NCI-H128 (cell line): ENCODE measurements at regions not wholly inside any gene's neighbourhood (a gene's known extent, or its start where the extent isn't known, plus 50 kb on each side); places are given as distances from the start of the nearest gene placed in this dataset.

Experiments
- DNase-seq: peaks from one replicate; lab custom pipeline; 2025; ENCODE audit not compliant: unreplicated experiment; lab: John Stamatoyannopoulos, UW

- DNase-seq, result no peak
Measured at GRCh38 chr4:30281986-30282385, 438.2 kb upstream of the PCDH7 start.

DNA sequence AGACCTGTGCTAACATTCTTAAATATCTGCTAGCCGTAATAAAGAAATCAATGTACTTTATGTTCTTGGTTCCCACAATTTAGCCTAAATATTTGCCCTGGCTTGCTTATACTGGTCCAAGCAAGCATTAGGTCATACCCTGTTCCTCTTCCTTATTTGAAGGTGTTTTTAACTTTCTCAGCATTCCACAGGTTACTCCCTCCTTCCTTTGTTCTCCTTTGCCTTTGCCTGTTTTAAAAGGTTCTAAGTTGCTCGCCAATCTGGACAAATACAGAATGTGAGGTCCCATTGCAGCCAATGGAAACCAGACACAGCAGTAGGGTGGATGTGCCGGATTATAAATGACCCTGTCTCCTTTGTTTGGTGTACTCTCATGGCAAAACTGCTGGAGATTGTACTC lies 436.8 kb upstream of the PCDH7 start:
- no peak for DNase-seq

DNA sequence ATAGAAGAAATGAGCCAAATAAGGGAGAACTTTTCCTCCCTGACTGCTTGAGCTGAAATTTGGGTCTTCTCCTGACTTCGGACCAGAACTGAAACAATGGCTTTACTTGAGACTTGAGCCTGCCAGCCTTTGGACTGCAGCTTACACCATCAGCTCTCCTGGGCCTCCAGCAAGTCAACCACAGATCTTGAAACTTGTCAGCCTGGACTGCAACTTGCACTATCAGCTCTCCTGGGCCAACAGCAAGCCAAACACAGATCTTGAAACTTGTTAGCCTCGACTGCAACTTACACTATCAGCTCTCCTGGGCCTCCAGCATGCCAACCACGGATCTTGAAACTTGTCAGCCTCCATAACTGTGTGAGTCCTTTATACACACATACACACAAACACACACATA lies 425.9 kb upstream of the PCDH7 start:
- no peak for DNase-seq

DNA sequence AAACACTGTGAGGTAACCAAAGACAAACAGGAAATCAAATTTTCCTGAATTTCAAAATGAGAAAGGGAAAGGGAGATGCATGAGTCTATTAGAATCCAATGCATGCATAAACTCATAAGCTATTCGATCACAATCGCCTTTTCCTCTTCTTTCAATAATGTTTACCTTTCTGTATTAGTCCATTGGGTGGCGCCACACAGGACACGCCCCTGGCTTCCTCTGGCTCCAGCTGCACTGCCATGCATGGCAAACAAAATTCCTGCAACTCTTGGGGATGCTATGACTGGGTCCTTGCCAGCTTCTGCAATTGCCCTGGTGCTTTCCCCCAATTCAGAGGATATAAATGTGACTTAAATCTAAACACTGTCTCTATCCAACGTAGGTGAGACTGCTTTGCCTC lies 424.5 kb upstream of the PCDH7 start:
- no peak for DNase-seq

GRCh38 chr4:30314001-30314400 lies 406.2 kb upstream of the PCDH7 start:
- DNase-seq, result no peak

DNA sequence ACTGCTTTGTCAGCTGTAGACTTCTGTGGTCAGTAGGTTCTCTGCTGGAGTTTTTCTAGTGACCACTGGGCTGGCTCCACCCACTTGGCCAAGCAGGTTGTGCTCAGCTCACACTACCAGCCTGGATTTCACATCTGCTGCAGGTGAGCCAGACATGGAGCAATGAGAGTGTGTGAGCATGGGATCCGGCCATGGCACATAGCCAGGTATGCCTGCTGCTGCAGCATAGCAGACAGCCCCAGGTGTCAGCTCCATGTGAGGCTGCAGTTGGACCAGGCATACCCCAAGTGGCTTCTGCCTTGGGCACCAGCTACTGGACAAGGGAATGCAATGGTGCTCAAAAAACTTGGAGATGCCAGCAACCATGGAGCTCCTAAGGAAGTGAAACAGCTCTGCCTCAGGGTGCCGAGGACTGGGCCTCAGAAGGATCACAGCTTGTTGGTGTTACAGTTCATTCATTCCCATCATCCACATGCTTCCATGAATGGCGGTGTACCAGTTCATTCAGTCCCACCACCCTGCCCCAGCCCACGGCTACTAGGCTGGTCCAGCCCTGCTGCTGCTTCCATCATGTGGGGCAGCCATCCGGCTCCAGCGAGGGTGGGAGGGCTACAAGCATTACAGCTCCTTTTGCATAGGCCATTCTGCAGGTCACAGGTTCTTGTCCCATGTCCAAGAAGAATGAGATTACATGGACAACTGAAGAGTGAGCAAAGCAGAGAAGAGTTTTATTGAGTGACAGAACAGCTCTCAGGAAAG lies 389.1 kb upstream of the PCDH7 start:
- DNase-seq, result no peak

- DNase-seq, result no peak
Measured at GRCh38 chr4:30341731-30342130, 378.4 kb upstream of the PCDH7 start.

DNA sequence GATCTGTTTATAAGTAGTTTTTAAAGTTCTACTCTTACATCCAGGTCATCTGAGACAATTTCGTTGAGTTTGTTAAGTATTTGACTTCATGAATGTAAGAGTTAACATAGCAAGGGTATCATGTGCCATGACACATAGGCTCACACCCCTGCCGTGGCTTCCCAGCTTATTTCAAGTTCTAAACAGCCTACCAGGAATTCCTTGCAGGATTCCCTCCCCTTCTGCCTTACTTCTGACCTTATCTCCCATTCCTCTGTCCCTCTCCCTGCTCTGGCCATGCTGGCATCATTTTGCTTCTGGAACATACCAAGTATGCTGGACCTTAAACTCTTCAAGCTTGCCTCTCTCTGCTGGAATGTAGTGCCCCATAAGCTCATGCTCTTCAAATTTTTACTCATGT lies 369.9 kb upstream of the PCDH7 start:
- no peak for DNase-seq

DNA sequence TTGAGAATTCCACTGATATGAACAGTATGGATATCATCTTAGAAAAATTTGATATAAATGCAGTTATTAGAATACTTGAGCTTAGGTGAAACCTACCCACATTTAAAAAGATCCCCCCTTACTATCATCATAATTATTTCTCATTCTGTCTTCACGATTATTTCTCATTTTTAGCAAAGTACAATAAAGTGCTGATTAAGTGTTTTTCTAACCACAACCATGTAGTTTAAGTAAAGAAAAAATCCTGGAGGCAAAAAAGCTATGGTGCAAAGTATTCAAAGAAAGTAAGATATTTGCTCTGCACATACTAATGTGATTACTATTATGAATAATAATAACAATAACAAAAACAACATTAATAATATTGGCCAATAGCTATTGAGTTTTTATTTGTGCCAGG lies 365.6 kb upstream of the PCDH7 start:
- DNase-seq, result no peak

- no peak for DNase-seq
Measured at GRCh38 chr4:30362436-30362835, 357.7 kb upstream of the PCDH7 start.

DNA sequence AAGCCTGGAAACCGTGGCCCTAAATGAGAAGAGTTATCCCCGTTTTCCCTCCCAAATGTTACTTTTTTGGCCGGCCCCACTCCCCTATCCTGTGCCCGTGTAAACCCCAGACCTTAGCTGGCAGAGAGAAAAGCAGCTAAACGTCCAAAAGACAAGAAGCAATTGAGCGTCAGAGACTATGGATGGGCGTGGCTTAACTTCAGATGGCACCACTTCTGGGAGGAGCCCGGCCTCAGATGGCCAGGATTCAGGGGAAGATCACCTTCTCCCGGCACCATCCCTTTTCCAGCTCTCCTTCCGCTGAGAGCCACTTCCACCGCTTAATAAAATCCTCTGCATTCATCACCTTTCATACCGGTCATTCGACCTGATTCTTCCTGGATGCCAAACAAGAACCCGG lies 350.1 kb upstream of the PCDH7 start:
- DNase-seq, result no peak

DNA sequence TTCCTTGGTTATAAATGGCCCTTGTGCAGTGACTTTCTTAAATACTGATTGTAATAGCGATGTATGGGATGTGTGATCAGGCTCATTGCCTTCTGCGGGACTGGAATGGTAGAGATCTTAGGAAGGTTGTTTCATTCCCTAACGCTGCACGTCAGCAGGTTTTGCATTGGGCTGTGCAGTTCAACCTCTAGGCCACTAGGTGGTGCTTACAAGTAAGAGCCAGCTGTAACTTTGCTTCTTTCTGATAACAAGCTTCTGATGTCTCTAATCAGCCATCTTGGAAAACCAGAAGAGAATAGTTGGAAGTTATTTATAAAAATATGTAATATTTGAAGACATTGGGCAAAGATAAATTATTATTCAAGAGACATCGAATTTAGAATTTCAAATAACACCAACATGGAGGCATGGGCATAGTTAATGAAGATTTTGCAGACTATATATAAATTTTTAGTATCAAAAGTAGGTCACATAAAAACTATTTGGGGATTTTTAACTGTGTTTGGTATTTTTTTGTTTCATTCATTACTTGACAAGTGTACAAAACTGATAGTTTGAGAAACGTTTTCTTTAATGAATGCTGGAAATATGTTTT lies 339.7 kb upstream of the PCDH7 start:
- DNase-seq, result no peak

DNA sequence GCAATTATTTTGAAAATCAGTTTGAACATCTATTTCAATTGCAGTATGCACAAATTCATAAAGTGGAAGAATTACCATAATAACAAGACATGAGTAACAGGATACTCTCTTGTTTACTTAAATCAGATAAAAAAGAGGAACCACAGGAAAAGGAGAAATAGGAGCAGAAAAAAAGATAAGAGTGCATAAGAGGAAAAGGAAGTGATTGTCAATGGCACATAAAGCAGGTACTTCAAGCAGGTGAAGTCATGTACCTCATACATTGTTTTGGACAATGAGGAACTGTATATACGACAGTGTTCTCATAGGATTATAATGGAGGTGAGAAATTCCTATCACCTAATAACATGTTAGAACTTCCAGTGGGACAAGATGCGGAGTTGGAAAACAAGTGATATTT lies 334.5 kb upstream of the PCDH7 start:
- no peak for DNase-seq

- DNase-seq, result no peak
Measured at GRCh38 chr4:30386266-30386895, 333.8 kb upstream of the PCDH7 start.

GRCh38 chr4:30395902-30396301 lies 324.3 kb upstream of the PCDH7 start:
- no peak for DNase-seq

DNA sequence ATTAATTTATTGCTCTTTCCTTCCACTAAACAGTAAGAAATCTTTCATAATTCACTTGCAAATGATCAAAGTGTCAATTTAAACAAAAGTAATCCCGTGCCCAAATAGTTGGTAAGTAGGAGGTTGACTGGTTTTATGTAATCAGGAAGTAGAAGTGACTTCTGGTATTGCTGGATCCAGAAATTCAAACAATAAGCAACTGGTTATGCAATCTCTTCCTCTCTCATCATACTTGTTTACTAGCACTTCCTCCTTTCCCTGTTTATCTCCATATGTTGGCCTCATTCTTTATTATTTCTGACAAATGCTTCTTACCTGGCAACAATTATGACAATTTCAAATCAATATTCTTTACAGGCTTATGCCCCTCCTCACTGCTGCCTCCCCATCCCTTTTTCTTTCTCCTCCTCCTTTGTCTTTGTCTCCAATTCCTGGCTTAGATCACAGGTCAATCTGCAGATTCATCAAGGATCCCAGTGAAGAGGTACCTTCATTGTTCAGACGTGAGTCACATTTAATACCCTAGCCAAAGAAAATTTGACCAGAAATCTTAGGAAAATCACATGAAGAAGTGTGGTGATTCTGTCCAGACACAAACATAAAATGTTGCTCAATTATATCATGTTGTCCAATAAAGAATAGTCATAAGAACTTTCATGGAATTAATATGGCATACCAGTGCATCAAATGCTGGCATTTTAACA lies 323.2 kb upstream of the PCDH7 start:
- DNase-seq, result no peak

GRCh38 chr4:30399476-30399875 lies 320.7 kb upstream of the PCDH7 start:
- no peak for DNase-seq

GRCh38 chr4:30402276-30402675 lies 317.9 kb upstream of the PCDH7 start:
- DNase-seq, result no peak

- DNase-seq, result no peak
Measured at GRCh38 chr4:30413915-30414314, 306.3 kb upstream of the PCDH7 start.

DNA sequence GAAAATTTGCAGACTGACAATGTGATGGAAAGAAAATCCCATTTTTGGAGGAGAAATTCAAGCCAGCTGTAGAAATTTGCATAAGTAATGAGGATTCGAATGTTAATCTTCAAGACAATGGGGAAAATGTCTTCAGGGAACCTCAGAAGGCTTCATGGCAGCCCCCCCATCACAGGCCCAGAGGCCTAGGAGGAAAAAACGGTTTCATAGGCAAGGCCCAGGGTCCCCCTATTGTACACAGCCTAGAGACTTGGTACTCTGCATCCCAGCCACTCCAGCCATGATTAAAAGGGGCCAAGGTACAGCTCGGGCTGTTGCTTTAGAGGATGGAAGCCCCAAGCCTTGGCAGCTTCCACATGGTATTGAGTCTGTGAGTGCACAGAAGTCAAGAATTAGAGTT lies 303.6 kb upstream of the PCDH7 start:
- no peak for DNase-seq

DNA sequence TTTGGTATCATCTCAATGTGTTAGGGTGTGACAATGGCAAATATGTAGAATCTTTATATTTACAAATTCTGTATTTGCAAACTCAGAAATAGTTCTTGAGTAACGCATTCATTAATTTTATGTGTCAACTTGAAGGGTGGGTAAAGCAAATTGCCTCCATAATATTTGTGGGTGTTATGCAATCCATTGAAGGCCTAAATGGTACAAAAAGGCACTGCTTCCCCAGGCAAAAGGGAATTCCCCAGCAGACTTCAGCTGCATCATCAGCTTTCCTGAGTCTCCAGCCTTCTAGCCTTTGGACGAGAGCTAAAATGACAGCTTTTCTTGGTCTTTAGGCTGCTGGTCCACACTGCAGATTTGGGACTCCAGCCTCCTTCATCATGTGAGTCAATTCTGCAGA lies 292.2 kb upstream of the PCDH7 start:
- no peak for DNase-seq
